Calu3 (cell line): ENCODE measurements at regions not wholly inside any gene's neighbourhood (a gene's known extent, or its start where the extent isn't known, plus 50 kb on each side); places are given as distances from the start of the nearest gene placed in this dataset.

Source experiments
- BruUV-seq: library from RNA; stranded (reverse); fragments of 400-500 nt; replicated peaks from 2 replicates; lab custom pipeline; 2021; lab: Mats Ljungman, UMichigan
- CTCF ChIA-PET: fragments of 300-600 bp; sonication (Branson Sonifier 250); formaldehyde crosslinking; loops from one replicate; lab custom pipeline; 2022; ENCODE audit warnings: antibody characterized with exemption; lab: Charles Lee
- DNase-seq: peaks from one replicate; pipeline ENCODE4 v3.0.0; 2022
- H3K27ac Mint-ChIP-seq: one replicate; pipeline ENCODE4 v1.8.0; 2022; ENCODE audit warnings: mixed read lengths; ENCODE audit not compliant: unreplicated experiment
- H3K27me3 Mint-ChIP-seq: one replicate; pipeline ENCODE4 v1.8.0; 2022; ENCODE audit warnings: mixed read lengths; ENCODE audit not compliant: unreplicated experiment
- H3K36me3 Mint-ChIP-seq: one replicate; pipeline ENCODE4 v1.8.0; 2022; ENCODE audit warnings: mild to moderate bottlenecking, moderate library complexity, mixed read lengths; ENCODE audit not compliant: insufficient read depth, unreplicated experiment
- H3K4me1 Mint-ChIP-seq: one replicate; pipeline ENCODE4 v1.8.0; 2022; ENCODE audit warnings: mild to moderate bottlenecking, low read depth, mixed read lengths; ENCODE audit not compliant: unreplicated experiment
- H3K4me3 Mint-ChIP-seq: one replicate; pipeline ENCODE4 v1.8.0; 2022; ENCODE audit warnings: mild to moderate bottlenecking, low read depth, moderate library complexity, mixed read lengths; ENCODE audit not compliant: unreplicated experiment
- H3K9me3 Mint-ChIP-seq: one replicate; pipeline ENCODE4 v1.8.0; 2022; ENCODE audit warnings: low read depth, mixed read lengths; ENCODE audit not compliant: unreplicated experiment
- CTCF ChIP-seq: fragments of 200-600 bp; IDR thresholded peaks from one replicate; pipeline ENCODE4 v1.8.0; 2022; ENCODE audit warnings: antibody characterized with exemption; ENCODE audit not compliant: unreplicated experiment
- intact Hi-C: fragments of 100-400 bp; cut with micrococcal nuclease; formaldehyde crosslinking; loops from one replicate; pipeline ENCODE4 v1.10.0; 2022; ENCODE audit not compliant: unreplicated experiment

GRCh38 chr10:128345353-128345752 lies 219.1 kb upstream of the MKI67 start:
- no peaks in the 10 kb centered on the region for H3K27me3 Mint-ChIP-seq
- no peak overlapping the region for H3K27ac Mint-ChIP-seq
- no peaks in the 10 kb centered on the region for H3K36me3 Mint-ChIP-seq
- intact Hi-C loops: no loop called here
- no peak for DNase-seq
- H3K9me3 Mint-ChIP-seq: peaks cover 9% of the 10 kb centered on the region
- no peaks in the 10 kb centered on the region for H3K4me1 Mint-ChIP-seq
- no TSS peak for BruUV-seq
- no peak overlapping the region for H3K4me3 Mint-ChIP-seq
- CTCF ChIA-PET: no interaction called here
- no peak for TF ChIP-seq CTCF

GRCh38 chr10:128360783-128361182 lies 234.6 kb upstream of the MKI67 start:
- Mint-ChIP-seq H3K4me1 (no peaks in the 10 kb centered on the region), H3K27ac (no peak overlapping the region), H3K27me3 (peaks cover 12% of the 10 kb centered on the region), H3K36me3 (no peaks in the 10 kb centered on the region), H3K9me3 (peaks cover 3% of the 10 kb centered on the region), H3K4me3 (no peak overlapping the region)
- no peak for TF ChIP-seq CTCF
- CTCF ChIA-PET: no interaction called here
- intact Hi-C loops: no loop called here
- no TSS peak for BruUV-seq
- DNase-seq: no peak

- no peak for TF ChIP-seq CTCF
- Mint-ChIP-seq H3K4me1 (no peaks in the 10 kb centered on the region), H3K27ac (no peak overlapping the region), H3K4me3 (no peak overlapping the region), H3K36me3 (no peaks in the 10 kb centered on the region), H3K9me3 (peaks cover 9% of the 10 kb centered on the region), H3K27me3 (peaks cover 12% of the 10 kb centered on the region)
- no TSS peak for BruUV-seq
- DNase-seq: no peak
- intact Hi-C loops: no loop called here
- CTCF ChIA-PET: no interaction called here
These were observed 235.3 kb upstream of the MKI67 start for GRCh38 chr10:128361487-128361886.

GRCh38 chr10:128362514-128362913 lies 236.3 kb upstream of the MKI67 start:
- no TSS peak for BruUV-seq
- peaks cover 9% of the 10 kb centered on the region for H3K9me3 Mint-ChIP-seq
- no peak for TF ChIP-seq CTCF
- CTCF ChIA-PET: no interaction called here
- no peak overlapping the region for H3K27ac Mint-ChIP-seq
- intact Hi-C loops: no loop called here
- H3K36me3 Mint-ChIP-seq: no peaks in the 10 kb centered on the region
- H3K4me3 Mint-ChIP-seq: no peak overlapping the region
- peaks cover 12% of the 10 kb centered on the region for H3K27me3 Mint-ChIP-seq
- DNase-seq: no peak
- no peaks in the 10 kb centered on the region for H3K4me1 Mint-ChIP-seq
